HepG2 (cell line): ENCODE measurements at regions not wholly inside any gene's neighbourhood (a gene's known extent, or its start where the extent isn't known, plus 50 kb on each side); places are given as distances from the start of the nearest gene placed in this dataset.

Source experiments
- DNMT1 ChIP-seq: sonication (generic); formaldehyde crosslinking; IDR thresholded peaks from 2 replicates; pipeline ENCODE4 v1.5.1; 2020; ENCODE audit warnings: mild to moderate bottlenecking, missing genetic modification reagents
- MYNN ChIP-seq: sonication (generic); formaldehyde crosslinking; IDR thresholded peaks from 2 replicates; pipeline ENCODE4 v1.4.0; 2020; ENCODE audit warnings: mild to moderate bottlenecking, low read depth, missing genetic modification reagents
- NFE2 ChIP-seq: sonication (generic); formaldehyde crosslinking; IDR thresholded peaks from 2 replicates; pipeline ENCODE4 v1.4.0; 2020; ENCODE audit warnings: missing genetic modification reagents
- SNAI1 ChIP-seq: sonication (generic); formaldehyde crosslinking; IDR thresholded peaks from 2 replicates; pipeline ENCODE4 v1.5.0; 2020; ENCODE audit warnings: mild to moderate bottlenecking, missing genetic modification reagents, borderline replicate concordance
- ZBTB21 ChIP-seq: sonication (generic); formaldehyde crosslinking; IDR thresholded peaks from 2 replicates; pipeline ENCODE4 v1.4.0; 2020; ENCODE audit warnings: missing genetic modification reagents
- TF ChIP-seq, protein P1 (sequence below): IDR thresholded peaks from 2 replicates; pipeline ENCODE4 v1.6.1; 2016; ENCODE audit warnings: low read depth, missing genetic modification reagents, missing compliant biosample characterization
- TF ChIP-seq, protein P2 (sequence below): IDR thresholded peaks from 2 replicates; pipeline ENCODE4 v1.6.1; 2016; ENCODE audit warnings: control low read depth
- TF ChIP-seq, protein P3 (sequence below): IDR thresholded peaks from 2 replicates; pipeline ENCODE4 v1.6.1; 2016; ENCODE audit warnings: mild to moderate bottlenecking

DNA sequence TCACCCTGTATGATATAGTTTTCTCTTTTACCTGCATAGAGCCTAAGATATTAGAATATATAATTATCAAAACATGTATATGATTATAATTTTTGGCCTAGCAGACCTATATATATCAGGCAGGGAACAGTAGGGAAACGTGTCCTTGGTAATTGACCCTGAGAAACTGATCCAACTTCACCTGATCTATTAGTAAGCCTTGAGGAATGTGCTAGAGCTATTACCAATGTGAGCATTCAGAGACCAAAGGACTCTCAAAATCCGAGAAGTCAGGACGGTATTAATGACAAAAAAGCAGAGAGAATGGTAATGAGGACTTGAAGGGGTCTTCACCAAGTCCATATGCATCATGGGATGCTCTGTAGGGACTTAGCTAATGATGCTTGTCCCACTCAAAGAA lies 571.9 kb downstream of the CPS1 start (continued):
- TF ChIP-seq, protein P1, sequence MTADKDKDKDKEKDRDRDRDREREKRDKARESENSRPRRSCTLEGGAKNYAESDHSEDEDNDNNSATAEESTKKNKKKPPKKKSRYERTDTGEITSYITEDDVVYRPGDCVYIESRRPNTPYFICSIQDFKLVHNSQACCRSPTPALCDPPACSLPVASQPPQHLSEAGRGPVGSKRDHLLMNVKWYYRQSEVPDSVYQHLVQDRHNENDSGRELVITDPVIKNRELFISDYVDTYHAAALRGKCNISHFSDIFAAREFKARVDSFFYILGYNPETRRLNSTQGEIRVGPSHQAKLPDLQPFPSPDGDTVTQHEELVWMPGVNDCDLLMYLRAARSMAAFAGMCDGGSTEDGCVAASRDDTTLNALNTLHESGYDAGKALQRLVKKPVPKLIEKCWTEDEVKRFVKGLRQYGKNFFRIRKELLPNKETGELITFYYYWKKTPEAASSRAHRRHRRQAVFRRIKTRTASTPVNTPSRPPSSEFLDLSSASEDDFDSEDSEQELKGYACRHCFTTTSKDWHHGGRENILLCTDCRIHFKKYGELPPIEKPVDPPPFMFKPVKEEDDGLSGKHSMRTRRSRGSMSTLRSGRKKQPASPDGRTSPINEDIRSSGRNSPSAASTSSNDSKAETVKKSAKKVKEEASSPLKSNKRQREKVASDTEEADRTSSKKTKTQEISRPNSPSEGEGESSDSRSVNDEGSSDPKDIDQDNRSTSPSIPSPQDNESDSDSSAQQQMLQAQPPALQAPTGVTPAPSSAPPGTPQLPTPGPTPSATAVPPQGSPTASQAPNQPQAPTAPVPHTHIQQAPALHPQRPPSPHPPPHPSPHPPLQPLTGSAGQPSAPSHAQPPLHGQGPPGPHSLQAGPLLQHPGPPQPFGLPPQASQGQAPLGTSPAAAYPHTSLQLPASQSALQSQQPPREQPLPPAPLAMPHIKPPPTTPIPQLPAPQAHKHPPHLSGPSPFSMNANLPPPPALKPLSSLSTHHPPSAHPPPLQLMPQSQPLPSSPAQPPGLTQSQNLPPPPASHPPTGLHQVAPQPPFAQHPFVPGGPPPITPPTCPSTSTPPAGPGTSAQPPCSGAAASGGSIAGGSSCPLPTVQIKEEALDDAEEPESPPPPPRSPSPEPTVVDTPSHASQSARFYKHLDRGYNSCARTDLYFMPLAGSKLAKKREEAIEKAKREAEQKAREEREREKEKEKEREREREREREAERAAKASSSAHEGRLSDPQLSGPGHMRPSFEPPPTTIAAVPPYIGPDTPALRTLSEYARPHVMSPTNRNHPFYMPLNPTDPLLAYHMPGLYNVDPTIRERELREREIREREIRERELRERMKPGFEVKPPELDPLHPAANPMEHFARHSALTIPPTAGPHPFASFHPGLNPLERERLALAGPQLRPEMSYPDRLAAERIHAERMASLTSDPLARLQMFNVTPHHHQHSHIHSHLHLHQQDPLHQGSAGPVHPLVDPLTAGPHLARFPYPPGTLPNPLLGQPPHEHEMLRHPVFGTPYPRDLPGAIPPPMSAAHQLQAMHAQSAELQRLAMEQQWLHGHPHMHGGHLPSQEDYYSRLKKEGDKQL = no peak
- TF ChIP-seq MYNN (no peak), NFE2 (CRISPR knock-in tag) (no peak), ZBTB21 (no peak), DNMT1 (CRISPR knock-in tag) (no peak), SNAI1 (CRISPR knock-in tag) (no peak)
- TF ChIP-seq, protein P2, sequence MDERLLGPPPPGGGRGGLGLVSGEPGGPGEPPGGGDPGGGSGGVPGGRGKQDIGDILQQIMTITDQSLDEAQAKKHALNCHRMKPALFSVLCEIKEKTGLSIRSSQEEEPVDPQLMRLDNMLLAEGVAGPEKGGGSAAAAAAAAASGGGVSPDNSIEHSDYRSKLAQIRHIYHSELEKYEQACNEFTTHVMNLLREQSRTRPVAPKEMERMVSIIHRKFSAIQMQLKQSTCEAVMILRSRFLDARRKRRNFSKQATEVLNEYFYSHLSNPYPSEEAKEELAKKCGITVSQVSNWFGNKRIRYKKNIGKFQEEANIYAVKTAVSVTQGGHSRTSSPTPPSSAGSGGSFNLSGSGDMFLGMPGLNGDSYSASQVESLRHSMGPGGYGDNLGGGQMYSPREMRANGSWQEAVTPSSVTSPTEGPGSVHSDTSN (CRISPR knock-in tag) = no peak
- TF ChIP-seq, protein P3, sequence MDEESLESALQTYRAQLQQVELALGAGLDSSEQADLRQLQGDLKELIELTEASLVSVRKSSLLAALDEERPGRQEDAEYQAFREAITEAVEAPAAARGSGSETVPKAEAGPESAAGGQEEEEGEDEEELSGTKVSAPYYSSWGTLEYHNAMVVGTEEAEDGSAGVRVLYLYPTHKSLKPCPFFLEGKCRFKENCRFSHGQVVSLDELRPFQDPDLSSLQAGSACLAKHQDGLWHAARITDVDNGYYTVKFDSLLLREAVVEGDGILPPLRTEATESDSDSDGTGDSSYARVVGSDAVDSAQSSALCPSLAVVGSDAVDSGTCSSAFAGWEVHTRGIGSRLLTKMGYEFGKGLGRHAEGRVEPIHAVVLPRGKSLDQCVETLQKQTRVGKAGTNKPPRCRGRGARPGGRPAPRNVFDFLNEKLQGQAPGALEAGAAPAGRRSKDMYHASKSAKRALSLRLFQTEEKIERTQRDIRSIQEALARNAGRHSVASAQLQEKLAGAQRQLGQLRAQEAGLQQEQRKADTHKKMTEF = no peak
